ENCODE measurements at regions not wholly inside any gene's neighbourhood (a gene's known extent, or its start where the extent isn't known, plus 50 kb on each side); places are given as distances from the start of the nearest gene placed in this dataset.
"Not testable (repeated sequence)": the region's sequence is repeated elsewhere in the genome, so short reads cannot be mapped to it uniquely, and the experiment has no call there.

DNA sequence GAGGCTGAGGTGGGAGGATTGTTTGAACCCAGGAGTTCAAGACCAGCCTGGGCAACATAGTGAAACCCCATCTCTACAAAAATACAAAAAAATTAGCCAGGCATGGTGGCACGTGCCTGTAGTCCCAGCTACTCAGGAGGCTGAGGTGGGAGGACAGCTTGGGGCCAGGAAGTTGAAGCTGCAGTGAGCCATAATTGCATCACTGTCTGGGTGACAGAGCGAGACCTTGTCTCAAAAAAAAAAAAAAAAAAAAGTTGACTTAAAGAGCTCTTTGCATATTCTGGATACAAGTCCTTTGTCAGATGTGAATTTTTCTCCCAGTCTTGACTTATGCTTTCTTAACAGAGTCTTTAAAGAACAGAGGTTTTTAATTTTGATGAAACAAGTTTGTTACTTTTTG lies 79.9 kb upstream of the RPH3AL start:
- H3K4me1 Mint-ChIP-seq; H3K36me3 ChIP-seq (ENCODE audit: insufficient read depth, low read length); H3K4me3 ChIP-seq (ENCODE audit: low read length in 2 of 2); H3K27me3 Mint-ChIP-seq; H3K9me3 Mint-ChIP-seq; intact Hi-C loops (cut with micrococcal nuclease); H3K4me1 ChIP-seq (ENCODE audit: insufficient read depth, low read length); H3K36me3 Mint-ChIP-seq; H3K27me3 ChIP-seq (ENCODE audit: insufficient read depth, low read length); POLR2A ChIA-PET (ENCODE audit: partially characterized antibody); H3K27ac ChIP-seq (ENCODE audit: low read depth, low read length); H3K4me3 Mint-ChIP-seq; DNase-seq; H3K27ac Mint-ChIP-seq; H3K9me3 ChIP-seq (ENCODE audit: control insufficient read depth in 1 of 2, low read length in 2 of 2): not testable (repeated sequence)
- CTCF ChIA-PET (ENCODE audit: partially characterized antibody), result interaction anchor here (0.6 to 1.0 kb wide), 2 partner anchors 20 to 112 kb away, joined by 3 to 4 read pairs; no protein-coding TSS in a partner anchor

DNA sequence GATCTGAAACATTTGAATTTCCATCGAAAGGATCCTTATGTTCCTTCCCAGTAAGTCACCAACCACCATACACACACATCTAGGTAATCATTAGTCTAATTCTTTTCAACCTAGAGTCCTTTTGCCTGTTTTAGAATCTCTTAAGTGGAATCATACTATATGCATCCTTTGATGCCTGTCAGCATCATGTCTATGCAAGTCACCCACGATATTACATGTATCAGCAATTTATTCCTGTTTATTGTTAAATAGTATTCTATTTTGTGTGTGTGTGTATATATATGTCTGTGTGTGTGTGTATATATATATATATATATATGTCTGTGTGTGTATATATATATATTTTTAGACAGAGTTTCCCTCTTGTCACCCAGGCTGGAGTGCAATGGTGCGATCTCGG lies 78.9 kb upstream of the RPH3AL start:
- ChIA-PET CTCF (ENCODE audit: partially characterized antibody) (no interaction called here), POLR2A (ENCODE audit: partially characterized antibody) (no interaction called here)
- no peaks in the 10 kb centered on the region for H3K9me3 ChIP-seq (ENCODE audit: control insufficient read depth in 1 of 2, low read length in 2 of 2)
- no peaks in the 10 kb centered on the region for H3K36me3 ChIP-seq (ENCODE audit: insufficient read depth, low read length)
- no peaks in the 10 kb centered on the region for H3K4me1 Mint-ChIP-seq
- intact Hi-C loops (cut with micrococcal nuclease), result no loop called here
- DNase-seq, result no peak
- no peaks in the 10 kb centered on the region for H3K27me3 Mint-ChIP-seq
- no peaks in the 10 kb centered on the region for H3K4me1 ChIP-seq (ENCODE audit: insufficient read depth, low read length)
- no peak overlapping the region for H3K27ac ChIP-seq (ENCODE audit: low read depth, low read length)
- no peaks in the 10 kb centered on the region for H3K36me3 Mint-ChIP-seq
- no peak overlapping the region for H3K4me3 ChIP-seq (ENCODE audit: low read length in 2 of 2)
- H3K9me3 Mint-ChIP-seq, result peaks cover 0 to 9% (median 2%) of the 10 kb centered on the region in 8 donors
- H3K27me3 ChIP-seq (ENCODE audit: insufficient read depth, low read length), result no peaks in the 10 kb centered on the region
- no peak overlapping the region for H3K27ac Mint-ChIP-seq
- H3K4me3 Mint-ChIP-seq, result no peak overlapping the region

DNA sequence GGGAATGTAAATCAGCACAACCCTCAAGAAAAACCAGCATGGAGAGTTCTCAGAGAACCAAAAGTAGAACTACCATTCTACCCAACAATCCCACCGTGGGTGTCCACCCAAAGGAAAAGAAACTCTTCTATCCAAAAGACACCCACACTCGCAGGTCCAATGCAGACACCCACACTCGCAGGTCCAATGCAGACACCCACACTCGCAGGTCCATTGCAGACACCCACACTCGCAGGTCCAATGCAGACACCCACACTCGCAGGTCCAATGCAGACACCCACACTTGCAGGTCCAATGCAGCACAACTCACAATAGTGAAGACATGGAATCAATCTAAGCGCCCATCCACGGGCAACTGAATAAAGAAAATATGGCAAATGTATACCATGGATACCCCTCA lies 77.0 kb upstream of the RPH3AL start:
- no peaks in the 10 kb centered on the region for H3K27me3 Mint-ChIP-seq
- H3K9me3 Mint-ChIP-seq, result peaks cover 0 to 5% (median 2%) of the 10 kb centered on the region in 8 donors
- no peaks in the 10 kb centered on the region for H3K27me3 ChIP-seq (ENCODE audit: insufficient read depth, low read length)
- H3K36me3 ChIP-seq (ENCODE audit: insufficient read depth, low read length), result no peaks in the 10 kb centered on the region
- H3K4me3 ChIP-seq (ENCODE audit: low read length in 2 of 2), result no peak overlapping the region
- no peaks in the 10 kb centered on the region for H3K4me1 ChIP-seq (ENCODE audit: insufficient read depth, low read length)
- no peak overlapping the region for H3K27ac ChIP-seq (ENCODE audit: low read depth, low read length)
- no peak overlapping the region for H3K4me3 Mint-ChIP-seq
- H3K36me3 Mint-ChIP-seq, result no peaks in the 10 kb centered on the region
- no peak for DNase-seq
- intact Hi-C loops (cut with micrococcal nuclease), result no loop called here
- ChIA-PET CTCF (ENCODE audit: partially characterized antibody) (no interaction called here), POLR2A (ENCODE audit: partially characterized antibody) (no interaction called here)
- no peak overlapping the region for H3K27ac Mint-ChIP-seq
- no peaks in the 10 kb centered on the region for H3K4me1 Mint-ChIP-seq
- no peaks in the 10 kb centered on the region for H3K9me3 ChIP-seq (ENCODE audit: control insufficient read depth in 1 of 2, low read length in 2 of 2)

DNA sequence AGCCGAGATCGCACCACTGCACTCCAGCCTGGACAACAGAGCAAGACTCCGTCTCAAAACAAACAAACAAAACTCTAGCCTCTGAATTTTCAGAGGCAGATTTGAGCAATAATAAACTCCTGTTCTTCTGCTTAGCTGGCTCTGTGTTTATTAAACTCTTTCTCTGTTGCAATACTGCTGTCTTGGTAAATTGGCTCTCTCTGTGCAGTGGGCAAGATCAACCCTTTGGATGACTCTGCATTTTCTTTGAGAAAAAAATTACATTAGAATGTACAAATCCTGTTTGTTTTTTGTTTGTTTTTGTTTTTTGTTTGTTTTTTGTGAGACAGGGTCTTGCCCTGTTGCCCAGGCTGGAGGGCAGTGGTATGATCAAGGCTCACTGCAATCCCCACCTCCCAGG lies 75.8 kb upstream of the RPH3AL start:
- no peak for DNase-seq
- ChIA-PET CTCF (ENCODE audit: partially characterized antibody) (no interaction called here), POLR2A (ENCODE audit: partially characterized antibody) (interaction anchor here (1.6 kb wide), 1 partner anchor 12 kb away, joined by 3 read pairs; no protein-coding TSS in a partner anchor)
- no peaks in the 10 kb centered on the region for H3K4me1 ChIP-seq (ENCODE audit: insufficient read depth, low read length)
- H3K27ac Mint-ChIP-seq, result no peak overlapping the region
- no peaks in the 10 kb centered on the region for H3K4me1 Mint-ChIP-seq
- H3K27me3 Mint-ChIP-seq, result no peaks in the 10 kb centered on the region
- H3K27me3 ChIP-seq (ENCODE audit: insufficient read depth, low read length), result no peaks in the 10 kb centered on the region
- H3K9me3 ChIP-seq (ENCODE audit: control insufficient read depth in 1 of 2, low read length in 2 of 2), result no peaks in the 10 kb centered on the region
- H3K36me3 Mint-ChIP-seq, result no peaks in the 10 kb centered on the region
- no peak overlapping the region for H3K27ac ChIP-seq (ENCODE audit: low read depth, low read length)
- intact Hi-C loops (cut with micrococcal nuclease), result no loop called here
- peaks cover 0 to 5% (median 2%) of the 10 kb centered on the region in 8 donors for H3K9me3 Mint-ChIP-seq
- H3K4me3 ChIP-seq (ENCODE audit: low read length in 2 of 2), result no peak overlapping the region
- H3K4me3 Mint-ChIP-seq, result no peak overlapping the region
- H3K36me3 ChIP-seq (ENCODE audit: insufficient read depth, low read length), result no peaks in the 10 kb centered on the region

DNA sequence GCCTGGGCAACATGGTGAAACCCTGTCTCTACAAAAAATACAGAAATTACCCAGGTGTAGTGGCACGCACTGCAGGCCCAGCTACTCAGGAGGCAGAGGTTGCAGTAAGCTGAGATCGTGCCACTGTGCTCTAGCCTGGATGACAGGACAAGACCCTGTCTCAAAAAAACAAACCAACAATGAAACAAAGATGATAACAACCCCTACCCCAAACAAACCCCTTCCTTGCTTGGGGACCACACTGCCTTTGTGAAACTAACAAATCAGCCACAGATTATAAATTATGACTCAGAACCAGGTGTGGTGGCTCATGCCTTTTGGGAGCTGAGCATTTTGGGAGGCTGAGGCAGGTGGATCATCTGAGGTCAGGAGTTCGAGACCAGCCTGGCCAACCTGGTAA lies 75.3 kb upstream of the RPH3AL start:
- Mint-ChIP-seq H3K36me3 (no peaks in the 10 kb centered on the region), H3K4me3 (no peak overlapping the region), H3K27ac (no peak overlapping the region), H3K27me3 (no peaks in the 10 kb centered on the region), H3K9me3 (peaks cover 0 to 5% (median 2%) of the 10 kb centered on the region in 8 donors), H3K4me1 (no peaks in the 10 kb centered on the region)
- no peak overlapping the region for H3K4me3 ChIP-seq (ENCODE audit: low read length in 2 of 2)
- H3K4me1 ChIP-seq (ENCODE audit: insufficient read depth, low read length), result no peaks in the 10 kb centered on the region
- H3K27ac ChIP-seq (ENCODE audit: low read depth, low read length), result no peak overlapping the region
- DNase-seq, result no peak
- H3K36me3 ChIP-seq (ENCODE audit: insufficient read depth, low read length), result no peaks in the 10 kb centered on the region
- CTCF ChIA-PET (ENCODE audit: partially characterized antibody), result interaction anchor here (1.9 kb wide), 1 partner anchor 274 kb away, joined by 4 read pairs; no protein-coding TSS in a partner anchor
- intact Hi-C loops (cut with micrococcal nuclease), result no loop called here
- H3K9me3 ChIP-seq (ENCODE audit: control insufficient read depth in 1 of 2, low read length in 2 of 2), result no peaks in the 10 kb centered on the region
- POLR2A ChIA-PET (ENCODE audit: partially characterized antibody), result interaction anchor here (1.6 kb wide), 1 partner anchor 12 kb away, joined by 3 read pairs; no protein-coding TSS in a partner anchor
- no peaks in the 10 kb centered on the region for H3K27me3 ChIP-seq (ENCODE audit: insufficient read depth, low read length)

DNA sequence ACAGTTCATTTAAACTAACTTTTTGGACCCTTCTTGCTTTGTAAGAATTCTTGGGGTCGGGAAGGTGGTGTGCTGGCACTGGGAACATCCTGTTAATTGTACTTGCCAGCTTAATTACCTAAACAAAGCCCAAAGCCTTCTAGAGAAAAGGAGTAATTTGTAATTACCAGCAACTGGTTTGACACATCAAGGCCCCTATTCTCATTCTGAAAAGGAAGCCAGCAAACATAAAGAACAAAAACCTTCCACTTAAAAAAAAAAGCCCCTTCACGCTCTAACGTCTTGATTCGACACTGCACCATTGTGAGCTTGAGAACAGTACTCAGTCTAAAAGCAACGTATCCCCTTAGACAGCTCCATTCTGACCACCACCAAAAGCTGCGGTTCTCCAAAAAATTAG lies 74.7 kb upstream of the RPH3AL start:
- Mint-ChIP-seq H3K27ac (no peak overlapping the region), H3K27me3 (no peaks in the 10 kb centered on the region), H3K9me3 (peaks cover 0 to 5% (median 2%) of the 10 kb centered on the region in 8 donors), H3K36me3 (no peaks in the 10 kb centered on the region), H3K4me3 (no peak overlapping the region), H3K4me1 (peaks cover 0 to under 1% (median 0%) of the 10 kb centered on the region in 4 donors)
- Histone ChIP-seq H3K4me3 (ENCODE audit: low read length in 2 of 2) (no peak overlapping the region), H3K27ac (ENCODE audit: low read depth, low read length) (no peak overlapping the region), H3K9me3 (ENCODE audit: control insufficient read depth in 1 of 2, low read length in 2 of 2) (no peaks in the 10 kb centered on the region), H3K27me3 (ENCODE audit: insufficient read depth, low read length) (no peaks in the 10 kb centered on the region), H3K4me1 (ENCODE audit: insufficient read depth, low read length) (no peaks in the 10 kb centered on the region), H3K36me3 (ENCODE audit: insufficient read depth, low read length) (no peaks in the 10 kb centered on the region)
- intact Hi-C loops (cut with micrococcal nuclease), result no loop called here
- DNase-seq, result no peak
- CTCF ChIA-PET (ENCODE audit: partially characterized antibody), result interaction anchor here (1.9 kb wide), 2 partner anchors 15 to 274 kb away, joined by 4 to 8 read pairs; no protein-coding TSS in a partner anchor
- POLR2A ChIA-PET (ENCODE audit: partially characterized antibody), result interaction anchor here (0.9 to 1.6 kb wide), 2 partner anchors 8 to 11 kb away, joined by 3 read pairs; no protein-coding TSS in a partner anchor

DNA sequence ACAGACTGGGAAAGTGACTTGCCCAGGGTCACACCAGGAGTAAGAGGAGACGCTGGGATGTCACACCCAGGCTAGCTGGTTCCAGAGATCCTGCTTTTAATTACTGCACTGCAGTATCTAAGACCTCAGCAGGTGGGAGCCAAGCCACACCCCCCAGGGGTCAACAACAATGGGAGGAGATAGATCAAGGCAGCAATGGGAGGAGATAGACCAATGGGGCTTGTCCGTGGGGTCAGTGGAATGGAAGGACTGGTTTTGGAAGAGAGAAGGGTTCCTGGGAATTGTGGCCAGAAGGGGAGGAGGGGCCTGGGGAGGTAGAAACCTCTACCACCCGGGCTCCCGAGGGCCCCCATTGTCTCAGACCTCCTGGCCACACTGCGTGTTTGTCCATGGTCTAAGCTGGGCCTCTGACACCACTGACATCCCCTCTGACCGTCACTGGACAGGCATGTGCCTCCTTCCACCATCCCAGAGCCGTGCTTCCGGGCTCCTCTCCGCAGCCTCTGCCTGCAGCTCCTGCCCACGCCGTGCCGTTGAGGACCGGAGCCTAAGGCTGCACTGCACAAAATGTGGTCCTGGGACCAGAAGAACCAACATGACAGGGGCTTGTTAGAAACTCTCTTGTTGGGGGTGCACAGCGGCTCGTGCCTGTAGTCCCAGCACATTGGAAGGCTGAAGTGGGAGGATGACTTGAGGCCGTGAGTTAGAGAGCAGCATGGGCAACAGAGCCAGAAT lies 69.8 kb upstream of the RPH3AL start:
- no peaks in the 10 kb centered on the region for H3K36me3 Mint-ChIP-seq
- intact Hi-C loops (cut with micrococcal nuclease), result no loop called here
- H3K4me3 Mint-ChIP-seq, result no peak overlapping the region
- ChIA-PET POLR2A (ENCODE audit: partially characterized antibody) (interaction anchor here (0.6 kb wide), 1 partner anchor 21 kb away, joined by 3 read pairs; no protein-coding TSS in a partner anchor), CTCF (ENCODE audit: partially characterized antibody) (interaction anchor here (5.2 kb wide), 1 partner anchor 10 kb away, joined by 25 read pairs; no protein-coding TSS in a partner anchor)
- no peaks in the 10 kb centered on the region for H3K9me3 Mint-ChIP-seq
- no peak overlapping the region for H3K27ac ChIP-seq (ENCODE audit: low read depth, low read length)
- H3K27ac Mint-ChIP-seq, result peak overlapping the region in 1 of 7 donors; percentile 77
- H3K9me3 ChIP-seq (ENCODE audit: control insufficient read depth in 1 of 2, low read length in 2 of 2), result no peaks in the 10 kb centered on the region
- H3K27me3 ChIP-seq (ENCODE audit: insufficient read depth, low read length), result no peaks in the 10 kb centered on the region
- H3K4me3 ChIP-seq (ENCODE audit: low read length in 2 of 2), result no peak overlapping the region
- no peak for DNase-seq
- H3K36me3 ChIP-seq (ENCODE audit: insufficient read depth, low read length), result no peaks in the 10 kb centered on the region
- no peaks in the 10 kb centered on the region for H3K27me3 Mint-ChIP-seq
- H3K4me1 ChIP-seq (ENCODE audit: insufficient read depth, low read length), result peaks cover 36% of the 10 kb centered on the region
- H3K4me1 Mint-ChIP-seq, result peaks cover 27 to 42% (median 35%) of the 10 kb centered on the region in 4 donors

Data from CD4-positive, alpha-beta memory T cell (primary cell).